SW480 (cell line): ENCODE measurements at regions not wholly inside any gene's neighbourhood (a gene's known extent, or its start where the extent isn't known, plus 50 kb on each side); places are given as distances from the start of the nearest gene placed in this dataset.
A peak's percentile ranks its signal among the peaks of the same experiment; 100 is the strongest.

Source experiments
- DNase-seq: peaks from one replicate; pipeline ENCODE4 v3.0.0-alpha.2; 2016; ENCODE audit warnings: low spot score

DNA sequence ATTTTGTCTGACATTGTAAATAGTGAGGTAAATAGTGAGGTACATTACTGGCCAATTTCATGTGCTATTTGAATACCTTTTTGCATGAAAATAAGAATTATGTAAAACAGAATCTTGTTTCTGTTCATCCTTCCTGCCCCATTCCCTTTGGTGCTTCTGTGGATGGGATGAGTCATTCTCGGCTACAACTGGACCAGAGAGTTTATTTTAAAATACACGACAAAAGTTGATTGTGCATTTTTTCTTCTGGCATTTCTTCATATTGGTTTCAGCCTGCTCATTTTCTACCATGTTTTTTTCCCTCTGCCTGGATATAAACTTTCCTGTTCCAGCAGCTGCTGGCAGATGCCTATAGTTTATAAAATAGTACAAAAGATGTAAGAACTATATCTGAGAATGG, 107.5 kb downstream of the CYSLTR2 start:
- no peak for DNase-seq

- peak; percentile 86 for DNase-seq
Observed at GRCh38 chr13:48769107-48769704, 115.5 kb downstream of the CYSLTR2 start.

- no peak for DNase-seq
Observed at GRCh38 chr13:48770372-48770771, 116.6 kb downstream of the CYSLTR2 start.

DNA sequence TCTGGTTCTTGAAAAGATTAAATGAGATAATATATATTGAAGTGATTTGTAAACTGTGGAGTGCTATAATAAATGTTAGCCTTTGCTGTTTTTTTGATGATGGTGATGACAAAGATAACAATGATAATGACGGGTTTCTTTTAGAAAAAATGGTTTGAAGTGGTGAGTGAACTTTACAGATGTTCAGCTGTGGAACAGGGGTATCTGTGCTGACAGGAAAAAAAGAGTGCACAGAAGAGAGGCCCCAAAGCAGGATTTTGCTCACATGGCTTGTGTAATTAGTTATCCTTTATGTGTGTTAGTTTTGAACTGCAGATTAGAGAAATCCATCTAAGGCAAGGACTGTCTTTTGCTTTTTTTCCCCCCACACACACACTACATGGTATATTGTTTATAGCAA, 119.2 kb downstream of the CYSLTR2 start:
- DNase-seq = no peak

DNA sequence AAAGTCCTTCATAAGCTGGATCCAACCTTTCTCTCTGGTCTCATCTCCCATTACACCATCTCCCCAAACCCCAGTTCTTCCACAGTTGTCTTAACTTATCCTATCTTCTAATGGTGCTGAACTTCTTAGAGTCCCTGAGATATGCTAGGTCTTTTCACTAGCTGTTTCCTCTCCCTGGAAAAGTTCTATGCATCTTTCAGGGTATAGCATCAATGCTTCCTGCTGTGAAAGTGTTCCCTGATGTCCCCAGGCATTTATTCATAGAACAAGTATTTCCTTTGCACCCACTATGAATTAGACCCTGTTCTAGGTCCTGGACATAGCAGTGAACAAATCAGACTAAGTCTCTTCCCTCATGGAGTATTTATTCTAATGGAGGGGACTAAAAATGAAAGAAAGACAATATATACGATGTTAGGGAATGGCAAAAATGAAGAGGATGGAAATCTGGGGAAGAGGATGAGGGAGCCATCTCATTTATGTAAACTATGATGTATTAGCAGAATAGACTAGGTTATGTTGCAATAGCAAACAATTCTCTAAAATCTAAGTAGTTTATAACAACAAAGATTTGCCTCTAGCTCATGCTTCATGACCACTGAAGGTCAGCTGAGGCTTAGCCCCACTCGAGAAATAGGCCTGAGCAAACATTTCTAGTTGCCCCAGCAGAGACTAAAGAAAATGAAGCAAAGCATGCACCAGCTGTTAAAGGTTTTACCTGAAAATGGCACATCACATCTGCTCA, 120.0 kb downstream of the CYSLTR2 start:
- no peak for DNase-seq

GRCh38 chr13:48775285-48775684, 121.6 kb downstream of the CYSLTR2 start:
- no peak for DNase-seq

DNA sequence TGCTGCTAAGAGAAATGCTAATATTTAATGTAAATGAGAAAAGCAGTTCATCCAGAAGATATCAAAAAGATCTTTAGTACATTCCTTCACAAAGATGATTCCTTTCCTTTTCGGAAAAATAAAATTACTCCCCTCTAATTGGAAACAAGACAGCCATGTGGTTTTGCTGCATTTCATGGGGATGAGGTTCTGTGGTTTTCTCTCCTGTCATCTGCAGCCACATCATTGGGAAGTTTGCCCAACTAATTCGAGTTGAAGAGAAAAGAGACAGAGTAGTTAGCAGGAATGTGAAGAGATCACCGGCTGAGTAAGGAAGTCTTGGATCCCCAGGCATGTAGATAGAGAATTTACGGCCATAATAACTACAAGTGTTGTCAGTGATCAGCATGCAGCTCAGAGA, 122.1 kb downstream of the CYSLTR2 start:
- DNase-seq = peak; percentile 23

DNA sequence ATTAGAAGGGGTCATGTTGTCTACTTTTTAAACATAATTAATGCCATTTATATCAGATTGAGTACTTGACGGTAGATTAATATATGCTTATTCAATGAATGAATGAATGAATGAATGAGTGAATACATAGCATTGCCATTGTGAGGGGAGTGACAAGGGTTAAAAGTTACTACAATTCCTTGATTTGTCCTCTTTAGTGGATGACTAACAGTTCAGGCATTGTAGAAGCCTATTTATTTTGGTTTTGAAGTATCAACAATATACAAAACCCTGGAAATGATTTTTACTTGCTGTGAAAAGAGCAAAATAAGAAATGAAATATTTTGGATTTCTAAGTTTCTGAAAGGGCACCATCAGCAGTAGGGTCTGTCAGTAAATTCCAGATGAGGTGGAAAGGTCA, 122.7 kb downstream of the CYSLTR2 start:
- no peak for DNase-seq

DNA sequence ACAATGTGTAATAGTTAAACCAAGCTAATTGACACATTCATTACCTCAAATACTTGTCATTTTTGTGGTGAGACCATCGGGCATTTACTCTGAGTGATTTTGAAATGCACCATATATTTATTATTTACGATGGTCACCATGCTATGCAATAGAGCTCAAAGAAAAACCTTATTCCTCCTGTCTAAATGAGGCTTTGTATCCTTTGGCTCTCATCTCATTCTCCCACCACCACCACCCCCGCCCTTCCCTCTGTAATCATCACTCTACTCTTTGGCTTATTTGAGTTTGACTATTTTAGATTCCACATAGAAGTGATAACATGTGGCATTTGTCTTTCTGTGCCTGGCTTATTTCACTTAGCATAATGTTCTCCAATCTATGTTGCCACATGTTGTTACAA, 124.9 kb downstream of the CYSLTR2 start:
- DNase-seq = peak; percentile 16

DNA sequence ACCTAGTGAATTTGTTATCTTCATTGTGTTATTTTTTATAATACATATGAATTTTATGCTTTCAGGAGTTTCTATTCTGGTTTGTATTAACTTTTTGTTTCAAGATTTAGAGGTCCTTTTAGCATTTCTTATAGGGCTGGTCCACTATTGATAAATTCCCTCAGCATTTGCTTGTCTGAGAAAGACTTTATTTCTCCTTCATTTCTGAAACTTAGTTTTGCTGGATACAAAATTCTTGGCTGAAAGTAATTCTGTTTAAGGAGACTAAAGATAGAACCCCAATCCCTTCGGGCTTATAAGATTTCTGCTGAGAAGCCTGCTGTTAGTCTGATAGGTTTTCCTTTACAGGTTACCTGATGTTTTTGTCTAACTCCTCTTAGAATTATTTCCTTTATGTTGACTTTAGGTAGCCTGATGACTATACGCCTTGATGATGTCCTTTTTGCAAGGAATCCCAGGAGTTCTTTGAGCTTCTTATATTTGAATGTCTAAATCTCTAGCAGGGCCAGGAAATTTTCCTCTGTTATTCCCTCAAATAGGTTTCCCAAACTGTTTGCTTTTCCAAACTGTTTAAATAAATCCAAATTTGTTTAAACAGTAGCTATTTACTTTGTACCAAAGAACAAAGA, 127.1 kb downstream of the CYSLTR2 start:
- no peak for DNase-seq

DNA sequence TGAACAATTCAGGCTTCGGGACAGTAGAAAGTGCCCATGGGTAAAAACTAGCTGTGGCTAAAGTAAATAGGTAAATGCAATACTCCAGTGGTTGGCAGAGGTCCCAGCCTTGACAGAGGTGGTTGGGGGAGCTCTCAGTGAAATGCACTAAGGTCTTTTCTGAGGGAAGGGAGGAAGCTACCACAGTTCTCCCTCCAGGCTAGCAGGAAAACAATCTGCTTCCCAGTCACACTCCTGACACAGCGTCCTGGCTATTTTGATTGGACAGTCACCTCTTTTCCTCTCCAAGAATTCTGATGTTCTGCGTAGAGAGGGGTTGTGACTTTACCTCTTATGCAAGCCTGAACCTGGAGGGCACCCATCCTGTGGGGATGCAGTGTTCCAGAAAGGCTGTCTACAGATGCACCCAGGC, 128.7 kb downstream of the CYSLTR2 start:
- no peak for DNase-seq

- no peak for DNase-seq
Observed at GRCh38 chr13:48783181-48783630, 129.5 kb downstream of the CYSLTR2 start.

GRCh38 chr13:48783695-48784230, 130.0 kb downstream of the CYSLTR2 start:
- DNase-seq = no peak

DNA sequence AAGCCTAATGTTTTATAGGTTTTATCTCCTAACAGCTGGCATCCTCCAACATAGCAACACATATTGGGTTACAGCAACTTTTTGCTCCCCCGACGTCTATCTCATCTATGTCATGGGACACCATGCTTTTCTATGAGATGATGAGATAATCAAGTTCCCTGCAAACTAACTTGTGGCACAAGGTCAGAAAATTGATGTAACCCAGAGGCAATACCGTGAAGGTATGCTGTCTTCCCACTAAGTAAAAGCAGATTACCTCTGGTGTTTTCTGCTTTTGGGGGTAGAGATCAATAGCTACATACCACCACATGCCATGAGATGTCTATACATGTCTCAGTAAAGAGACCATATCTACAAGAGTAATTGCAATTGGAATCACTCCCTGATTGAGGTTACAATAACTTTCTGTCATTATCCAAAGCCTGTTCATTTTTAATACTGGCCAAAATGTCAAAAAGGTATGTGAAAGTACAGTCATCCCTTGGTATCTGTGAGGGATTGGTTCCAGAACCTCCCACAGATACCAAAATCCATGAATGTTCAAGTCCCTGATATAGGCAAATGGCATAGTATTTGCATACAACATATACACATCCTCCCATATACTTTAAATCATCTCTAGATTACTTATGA, 131.3 kb downstream of the CYSLTR2 start:
- DNase-seq = no peak

GRCh38 chr13:48790199-48790598, 136.5 kb downstream of the CYSLTR2 start:
- no peak for DNase-seq

- no peak for DNase-seq
Observed at GRCh38 chr13:48790966-48791365, 137.2 kb downstream of the CYSLTR2 start.

DNA sequence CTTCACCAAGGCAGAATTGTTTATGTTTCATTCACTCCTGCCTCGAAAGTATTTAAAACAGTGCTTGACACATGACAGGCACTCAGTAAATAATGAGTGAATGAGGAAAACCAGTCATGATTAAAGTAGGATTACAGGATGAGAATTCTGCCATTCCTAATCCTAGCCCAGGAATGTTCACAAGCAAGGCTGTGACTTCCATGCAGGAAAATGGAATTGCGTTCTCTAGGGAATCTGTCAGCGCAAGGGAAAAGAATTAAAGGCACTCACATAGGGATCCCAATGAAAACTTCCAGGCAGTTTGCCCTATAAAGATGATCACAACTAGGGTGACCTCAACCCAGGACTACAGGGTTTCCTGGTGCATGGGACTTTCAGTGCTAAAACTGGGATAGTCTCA, 143.4 kb downstream of the CYSLTR2 start:
- no peak for DNase-seq

DNA sequence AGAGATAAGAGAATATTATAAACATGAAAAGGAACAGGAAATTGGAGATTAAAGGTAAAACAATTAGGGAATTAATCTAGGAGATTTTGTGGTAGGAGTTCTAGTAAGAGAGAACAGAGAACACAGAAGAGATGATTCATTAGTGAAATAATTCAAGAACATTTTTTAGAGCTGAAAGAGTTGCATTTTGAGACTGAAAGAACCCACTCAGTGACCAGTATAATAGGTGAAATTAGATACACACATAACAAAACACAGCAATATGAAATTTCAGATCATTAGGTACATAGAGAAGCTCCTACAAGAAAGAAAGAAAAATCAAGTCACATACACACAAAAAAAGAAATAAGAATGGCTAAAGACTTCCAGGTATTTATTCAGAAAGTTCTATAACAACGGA, 144.0 kb downstream of the CYSLTR2 start:
- no peak for DNase-seq

GRCh38 chr13:48798180-48798579, 144.5 kb downstream of the CYSLTR2 start:
- no peak for DNase-seq

DNA sequence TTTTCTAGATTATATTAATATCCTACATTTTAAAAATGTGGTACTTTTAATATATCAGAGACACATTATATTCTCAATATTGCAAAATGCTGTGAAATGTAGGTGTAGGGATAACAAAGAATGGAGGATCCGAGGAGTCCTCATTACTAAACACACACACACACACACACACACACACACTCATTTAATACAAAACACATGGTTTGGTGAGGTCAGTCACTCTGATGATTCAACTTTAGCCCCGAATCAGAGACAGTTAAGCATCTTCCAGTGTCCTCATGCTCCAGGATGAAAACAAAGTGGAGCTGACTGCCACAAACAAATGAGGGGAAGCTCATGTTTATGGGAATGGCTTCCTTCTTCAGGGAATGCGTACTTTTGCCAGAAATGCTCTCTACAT, 147.5 kb downstream of the CYSLTR2 start:
- no peak for DNase-seq

GRCh38 chr13:48804821-48805601, 151.3 kb downstream of the CYSLTR2 start:
- no peak for DNase-seq

DNA sequence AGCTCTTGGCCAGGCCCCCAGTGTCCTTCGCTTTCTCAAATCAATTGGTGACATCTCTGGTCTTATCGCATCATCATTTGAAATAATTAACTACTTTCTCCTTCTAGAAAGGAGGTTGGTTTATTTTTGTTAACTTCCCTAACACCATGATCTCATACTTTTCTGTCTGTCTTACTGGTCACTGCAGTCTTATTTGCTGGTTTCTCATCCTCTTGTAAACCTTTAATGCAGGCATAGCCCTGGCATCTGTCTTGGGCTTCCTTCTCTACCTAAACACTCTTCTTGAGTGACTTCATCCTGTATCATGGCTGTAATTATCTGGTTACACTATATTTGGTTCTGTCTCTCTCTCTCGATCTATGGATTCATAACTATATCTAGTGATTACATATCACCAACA, 152.8 kb downstream of the CYSLTR2 start:
- DNase-seq = no peak
